Peyer's patch (tissue), 4 donors: ENCODE measurements at regions not wholly inside any gene's neighbourhood (a gene's known extent, or its start where the extent isn't known, plus 50 kb on each side); places are given as distances from the start of the nearest gene placed in this dataset.

Experiments
- DNase-seq, 3 donors: peaks; one replicate each; pipeline ENCODE4 v3.0.0-alpha.2; 2017 to 2019
- H3K27ac ChIP-seq, 4 donors: fragments of 200-600 bp; sonication (generic); one replicate each; pipeline ENCODE4 v1.5.1; 2016 to 2019
- H3K27me3 ChIP-seq, 2 donors: fragments of 200-600 bp; sonication (generic); one replicate each; pipeline ENCODE4 v1.5.1; 2019
- H3K36me3 ChIP-seq, 3 donors: fragments of 200-600 bp; sonication (generic); one replicate each; pipeline ENCODE4 v1.5.1; 2016 to 2019
- H3K4me1 ChIP-seq, 4 donors: fragments of 200-600 bp; sonication (generic); one replicate each; pipeline ENCODE4 v1.5.1; 2016 to 2019
- H3K4me3 ChIP-seq, 4 donors: fragments of 200-600 bp; sonication (generic); 1 replicate in 3 of 4; 2 replicates in 1 of 4; pipeline ENCODE4 v1.5.1; 2016 to 2019; ENCODE audit warnings: mild to moderate bottlenecking in 1 of 4
- H3K9me3 ChIP-seq, 4 donors: fragments of 200-600 bp; sonication (generic); one replicate each; pipeline ENCODE4 v1.5.1; 2016 to 2019; ENCODE audit warnings: mild to moderate bottlenecking in 1 of 4
- CTCF ChIP-seq, 6 experiments: fragments of 450-650 bp in 4 of 6; fragments of 200-600 bp in 2 of 6; sonication (generic) in 1 of 6; IDR thresholded peaks; one replicate each; pipeline ENCODE4 v1.5.1; 2017 to 2019; ENCODE audit warnings: antibody characterized with exemption in 6 of 6, mild to moderate bottlenecking in 3 of 6, moderate library complexity in 1 of 6
- POLR2A ChIP-seq, 2 donors: fragments of 450-650 bp; IDR thresholded peaks; one replicate each; pipeline ENCODE4 v1.5.1; 2017; ENCODE audit warnings: antibody characterized with exemption in 2 of 2, mild to moderate bottlenecking in 2 of 2, moderate library complexity in 2 of 2

DNA sequence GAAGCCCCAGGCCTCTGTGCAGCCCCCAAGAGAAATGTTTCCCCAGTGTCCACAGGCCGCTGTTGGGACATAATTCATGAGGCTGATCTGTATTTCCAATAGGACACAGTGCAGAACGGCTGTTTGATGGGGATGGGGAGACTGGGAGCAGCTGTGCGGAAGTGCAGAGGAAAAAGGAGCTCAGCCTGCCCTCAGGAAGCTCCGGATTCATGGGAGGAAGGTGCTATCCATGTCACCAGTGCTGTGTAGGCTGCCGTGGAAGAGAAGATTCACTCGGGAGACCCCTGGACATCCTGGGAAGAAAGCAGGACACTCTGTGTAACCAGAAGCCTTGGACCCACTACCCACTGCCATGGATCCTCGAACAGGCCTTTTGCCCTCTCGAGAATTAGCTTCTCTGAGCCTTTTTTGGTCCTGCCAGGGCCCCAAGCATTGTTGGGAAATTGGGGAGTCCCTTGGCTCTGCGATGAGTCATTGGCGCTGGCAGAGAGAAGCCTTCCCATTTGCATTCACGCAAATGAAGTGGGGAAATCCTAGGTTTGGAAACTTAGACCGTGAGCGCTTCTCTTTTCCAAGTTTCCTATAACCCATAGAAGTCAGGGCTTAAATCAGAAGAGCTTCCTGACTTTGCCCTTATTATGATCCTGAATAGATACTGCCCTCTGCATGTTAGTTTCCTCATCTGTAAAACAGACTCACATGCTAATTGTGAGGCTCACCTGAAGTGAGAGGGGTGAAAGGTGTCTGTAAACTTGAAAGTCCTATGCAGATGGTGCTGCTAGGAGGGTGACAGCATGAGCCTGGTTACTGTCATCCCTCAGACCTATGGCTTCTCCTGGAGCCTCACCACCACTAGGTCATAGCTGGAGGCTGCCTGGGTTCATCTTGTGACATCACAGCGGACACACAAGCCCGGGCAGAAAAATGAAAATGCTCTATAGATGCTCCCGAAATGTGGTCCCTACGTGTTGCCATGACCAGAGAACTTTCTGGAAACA is 229.2 kb upstream of the B3GAT1 start:
- DNase-seq: peak in 1 of 3 donors; percentile 25
- Histone ChIP-seq H3K4me3 (no peak overlapping the region), H3K27me3 (no peaks in the 10 kb centered on the region), H3K9me3 (no peaks in the 10 kb centered on the region), H3K27ac (no peak overlapping the region), H3K4me1 (no peaks in the 10 kb centered on the region), H3K36me3 (no peaks in the 10 kb centered on the region)
- no peak for TF ChIP-seq POLR2A (IDR thresholded peaks at IDR 0.05)
- no peak for TF ChIP-seq CTCF (IDR thresholded peaks at IDR 0.05)

DNA sequence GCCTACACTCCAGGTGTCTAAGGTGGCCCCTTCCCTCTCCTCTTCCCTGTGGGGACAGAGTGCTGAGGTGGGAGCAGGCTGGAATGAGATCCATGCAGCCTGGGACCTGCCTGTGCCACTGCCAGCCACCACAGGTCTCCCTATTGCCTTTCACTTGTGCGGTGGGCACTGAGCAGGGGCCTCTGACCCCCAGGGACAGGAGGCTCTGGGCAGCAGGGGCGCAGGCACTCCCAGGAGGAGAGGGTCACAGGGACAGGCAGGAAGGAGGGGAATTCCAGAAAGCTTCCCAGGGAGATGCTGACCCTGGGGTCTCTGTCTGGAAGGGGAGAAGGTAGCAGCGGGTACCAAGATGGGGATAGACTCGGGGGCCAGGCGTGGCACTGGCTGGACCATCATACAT is 228.5 kb upstream of the B3GAT1 start:
- no peaks in the 10 kb centered on the region for H3K36me3 ChIP-seq
- DNase-seq: peak in 1 of 3 donors; percentile 36
- H3K9me3 ChIP-seq: no peaks in the 10 kb centered on the region
- H3K27ac ChIP-seq: peak overlapping the region in 1 of 4 donors; percentile 0
- no peak overlapping the region for H3K4me3 ChIP-seq
- no peaks in the 10 kb centered on the region for H3K27me3 ChIP-seq
- TF ChIP-seq POLR2A (IDR thresholded peaks at IDR 0.05): no peak
- TF ChIP-seq CTCF (IDR thresholded peaks at IDR 0.05): no peak
- H3K4me1 ChIP-seq: no peaks in the 10 kb centered on the region

DNA sequence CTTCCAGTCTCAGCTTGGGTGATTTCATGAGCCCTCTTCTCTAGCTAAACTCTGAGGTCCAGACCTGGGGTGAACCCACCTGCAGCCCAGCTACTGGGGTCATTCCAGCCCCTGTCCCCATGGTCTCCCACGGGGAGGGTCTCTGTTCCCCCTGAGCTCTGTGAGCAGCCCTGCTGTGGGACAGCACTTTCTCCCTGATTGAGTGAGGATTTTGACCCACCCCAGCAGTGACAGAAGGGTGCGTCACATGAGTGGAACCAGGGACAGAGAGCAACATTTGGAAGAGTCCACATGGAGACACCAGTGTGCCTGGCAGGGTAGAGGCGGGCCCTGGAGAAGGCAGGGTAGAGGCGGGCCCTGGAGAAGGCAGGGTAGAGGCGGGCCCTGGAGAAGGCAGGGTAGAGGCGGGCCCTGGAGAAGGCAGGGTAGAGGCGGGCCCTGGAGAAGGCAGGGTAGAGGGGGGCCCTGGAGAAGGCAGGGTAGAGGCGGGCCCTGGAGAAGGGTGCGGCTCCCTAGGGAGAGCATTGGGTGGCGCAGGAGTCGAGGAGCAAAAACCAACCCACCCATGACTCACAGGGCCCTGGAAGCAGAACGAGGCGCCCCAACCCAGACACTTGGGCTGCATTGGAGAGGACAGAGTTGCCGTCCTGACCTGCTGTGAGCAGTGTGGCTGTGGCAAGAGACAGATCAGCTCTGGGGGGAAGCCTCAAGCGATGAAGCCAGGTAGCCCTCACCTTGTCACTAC is 227.7 kb upstream of the B3GAT1 start:
- Histone ChIP-seq H3K27ac (peak overlapping the region in 1 of 4 donors; percentile 0), H3K9me3 (no peaks in the 10 kb centered on the region), H3K27me3 (no peaks in the 10 kb centered on the region), H3K4me3 (no peak overlapping the region), H3K4me1 (no peaks in the 10 kb centered on the region), H3K36me3 (no peaks in the 10 kb centered on the region)
- peak in 2 of 3 donors; percentile 79 to 80 for DNase-seq
- TF ChIP-seq CTCF (IDR thresholded peaks at IDR 0.05): peak in 2 of 6 experiments; percentile 20
- TF ChIP-seq POLR2A (IDR thresholded peaks at IDR 0.05): peak in 1 of 2 donors; percentile 24

GRCh38 chr11:134638796-134639430 is 226.9 kb upstream of the B3GAT1 start:
- H3K27ac ChIP-seq: no peak overlapping the region
- H3K27me3 ChIP-seq: no peaks in the 10 kb centered on the region
- no peak for TF ChIP-seq CTCF (IDR thresholded peaks at IDR 0.05)
- no peak for TF ChIP-seq POLR2A (IDR thresholded peaks at IDR 0.05)
- no peaks in the 10 kb centered on the region for H3K36me3 ChIP-seq
- H3K9me3 ChIP-seq: no peaks in the 10 kb centered on the region
- peak in 1 of 3 donors; percentile 15 for DNase-seq
- H3K4me3 ChIP-seq: no peak overlapping the region
- H3K4me1 ChIP-seq: no peaks in the 10 kb centered on the region
